ENCODE measurements at regions not wholly inside any gene's neighbourhood (a gene's known extent, or its start where the extent isn't known, plus 50 kb on each side); places are given as distances from the start of the nearest gene placed in this dataset.

DNA sequence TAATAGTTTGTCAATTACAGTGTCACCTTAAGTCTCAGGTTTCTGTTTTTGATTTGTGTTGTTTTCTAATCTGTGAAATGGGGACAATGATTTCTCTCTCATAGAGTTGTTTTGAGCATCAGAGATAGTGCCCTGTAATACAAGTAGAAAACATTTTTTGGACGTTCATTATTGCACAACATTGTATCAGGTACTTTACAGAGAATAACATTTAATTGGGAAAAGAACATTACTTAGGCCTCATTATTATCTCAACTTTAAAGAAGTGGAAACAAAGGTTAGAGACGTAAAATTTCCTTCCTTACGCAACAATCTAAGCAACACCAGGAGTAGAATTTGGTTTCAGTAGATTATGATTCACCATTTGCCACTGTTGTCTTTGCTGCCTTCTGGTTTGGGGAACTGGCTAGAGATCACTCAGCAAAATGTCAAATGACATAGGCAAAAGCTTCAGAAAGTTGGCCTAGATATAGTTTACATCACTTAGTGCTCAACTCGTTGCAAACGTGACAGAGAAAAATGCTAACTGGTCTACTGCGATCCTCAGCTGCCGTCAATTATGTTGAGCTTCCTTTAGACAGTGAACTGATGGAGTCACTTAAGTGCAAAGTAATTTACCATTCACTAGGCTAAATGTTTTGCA lies 1026.8 kb downstream of the CDH11 start:
- no peak overlapping the region for H3K4me3 ChIP-seq (ENCODE audit: low read depth, low read length)
- no peak for DNase-seq (ENCODE audit: low read depth)
- TF ChIP-seq, protein P1, sequence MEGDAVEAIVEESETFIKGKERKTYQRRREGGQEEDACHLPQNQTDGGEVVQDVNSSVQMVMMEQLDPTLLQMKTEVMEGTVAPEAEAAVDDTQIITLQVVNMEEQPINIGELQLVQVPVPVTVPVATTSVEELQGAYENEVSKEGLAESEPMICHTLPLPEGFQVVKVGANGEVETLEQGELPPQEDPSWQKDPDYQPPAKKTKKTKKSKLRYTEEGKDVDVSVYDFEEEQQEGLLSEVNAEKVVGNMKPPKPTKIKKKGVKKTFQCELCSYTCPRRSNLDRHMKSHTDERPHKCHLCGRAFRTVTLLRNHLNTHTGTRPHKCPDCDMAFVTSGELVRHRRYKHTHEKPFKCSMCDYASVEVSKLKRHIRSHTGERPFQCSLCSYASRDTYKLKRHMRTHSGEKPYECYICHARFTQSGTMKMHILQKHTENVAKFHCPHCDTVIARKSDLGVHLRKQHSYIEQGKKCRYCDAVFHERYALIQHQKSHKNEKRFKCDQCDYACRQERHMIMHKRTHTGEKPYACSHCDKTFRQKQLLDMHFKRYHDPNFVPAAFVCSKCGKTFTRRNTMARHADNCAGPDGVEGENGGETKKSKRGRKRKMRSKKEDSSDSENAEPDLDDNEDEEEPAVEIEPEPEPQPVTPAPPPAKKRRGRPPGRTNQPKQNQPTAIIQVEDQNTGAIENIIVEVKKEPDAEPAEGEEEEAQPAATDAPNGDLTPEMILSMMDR (conservative IDR thresholded peaks at IDR 0.05; ENCODE audit: low read depth, low read length): no peak

DNA sequence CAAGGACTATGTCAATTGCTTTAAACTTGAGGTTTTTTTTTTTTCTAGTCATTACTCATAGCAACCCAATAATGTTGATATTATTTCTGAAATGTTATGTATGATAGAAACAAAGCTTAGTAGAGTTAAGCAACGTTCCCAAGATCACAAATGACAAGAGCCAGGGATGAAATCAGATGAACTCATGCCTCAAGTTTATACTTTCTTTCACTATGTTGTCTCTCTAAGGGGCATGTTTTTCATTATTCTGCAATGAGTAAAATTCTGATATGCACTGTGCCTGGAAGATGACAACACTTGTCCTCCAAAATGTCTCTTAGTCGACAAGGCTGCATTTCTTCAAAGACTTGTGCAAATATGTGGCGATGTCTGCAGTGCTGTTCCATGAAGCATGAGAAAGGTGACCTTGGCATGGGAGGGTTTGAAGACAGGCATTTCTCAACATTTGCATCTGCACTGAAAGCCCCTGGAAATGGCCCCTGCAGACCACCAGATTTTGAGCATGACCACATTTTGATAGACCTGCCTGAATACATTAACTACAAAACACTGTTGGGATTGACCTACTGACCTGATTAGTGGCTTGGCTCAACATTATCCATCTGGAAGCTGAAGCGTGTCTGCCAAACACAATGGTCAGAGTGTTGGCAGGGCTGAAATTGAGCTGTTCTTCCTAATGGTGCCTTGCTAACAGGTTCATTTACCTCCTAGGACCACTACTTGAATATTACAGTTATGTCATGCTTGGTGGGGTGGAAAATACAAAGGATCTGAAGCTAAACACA lies 1027.5 kb downstream of the CDH11 start:
- TF ChIP-seq, protein P1 (conservative IDR thresholded peaks at IDR 0.05; ENCODE audit: low read depth, low read length): no peak
- no peak for DNase-seq (ENCODE audit: low read depth)
- no peak overlapping the region for H3K4me3 ChIP-seq (ENCODE audit: low read depth, low read length)

DNA sequence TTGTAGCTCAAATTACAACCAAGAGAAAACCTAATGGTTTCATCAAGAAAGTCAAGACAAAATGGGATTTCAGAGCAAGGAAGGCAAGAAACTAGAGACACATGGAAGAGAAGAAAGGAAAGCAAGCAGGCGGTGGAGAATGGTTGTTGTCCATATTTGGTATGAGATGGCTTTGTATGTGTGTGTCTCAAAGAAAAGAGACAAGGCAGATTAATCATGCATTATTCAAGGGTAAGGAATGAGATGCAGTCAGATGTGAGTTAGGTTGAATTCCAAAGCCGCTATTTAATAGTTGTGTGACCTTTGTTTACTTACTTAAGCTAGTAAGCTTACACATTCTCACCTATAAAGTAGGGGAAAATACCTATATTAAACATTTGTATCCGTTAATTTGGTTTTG lies 1029.6 kb downstream of the CDH11 start:
- no peak overlapping the region for H3K4me3 ChIP-seq (ENCODE audit: low read depth, low read length)
- peak; percentile 59 for DNase-seq (ENCODE audit: low read depth)
- TF ChIP-seq, protein P1 (conservative IDR thresholded peaks at IDR 0.05; ENCODE audit: low read depth, low read length): no peak

DNA sequence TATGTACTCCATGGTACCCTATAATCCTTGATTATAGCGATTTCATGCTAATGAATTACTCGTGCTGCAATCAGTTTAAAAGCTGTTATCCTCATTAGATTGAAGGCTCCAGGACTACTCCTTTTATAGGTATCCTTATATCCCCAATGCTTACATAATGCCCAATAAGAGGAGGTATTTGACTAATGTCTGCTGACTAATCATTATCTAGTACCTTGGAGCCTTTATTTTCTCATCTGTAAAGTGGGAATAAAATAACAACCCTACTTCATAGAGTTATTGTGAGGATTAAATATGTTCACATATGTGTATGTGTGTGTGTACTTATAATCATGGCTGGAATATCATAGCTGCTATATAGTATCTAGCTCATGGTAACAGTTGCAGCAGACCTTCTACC lies 1031.5 kb downstream of the CDH11 start:
- H3K4me3 ChIP-seq (ENCODE audit: low read depth, low read length): no peak overlapping the region
- TF ChIP-seq, protein P1 (conservative IDR thresholded peaks at IDR 0.05; ENCODE audit: low read depth, low read length): no peak
- no peak for DNase-seq (ENCODE audit: low read depth)

DNA sequence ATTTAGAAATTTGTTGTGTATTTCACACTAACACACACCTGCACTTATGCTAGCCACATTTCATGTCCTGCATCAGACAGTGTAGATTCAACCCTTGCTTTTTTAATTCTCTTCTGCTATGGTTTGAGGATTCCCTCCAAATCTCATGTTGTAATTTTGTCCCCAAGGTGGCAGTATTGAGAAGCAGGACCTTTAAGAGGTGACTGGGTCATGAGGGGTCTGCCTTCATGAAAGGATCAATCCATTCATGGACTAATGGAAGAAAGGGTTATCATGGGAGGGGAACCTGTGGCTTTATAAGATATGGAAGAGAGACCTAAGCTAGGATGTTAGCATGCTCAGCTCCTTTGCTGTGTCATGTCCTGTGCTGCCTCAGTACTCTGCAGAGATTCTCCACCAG lies 1032.2 kb downstream of the CDH11 start:
- H3K4me3 ChIP-seq (ENCODE audit: low read depth, low read length): no peak overlapping the region
- no peak for DNase-seq (ENCODE audit: low read depth)
- TF ChIP-seq, protein P1 (conservative IDR thresholded peaks at IDR 0.05; ENCODE audit: low read depth, low read length): peak; percentile 80

DNA sequence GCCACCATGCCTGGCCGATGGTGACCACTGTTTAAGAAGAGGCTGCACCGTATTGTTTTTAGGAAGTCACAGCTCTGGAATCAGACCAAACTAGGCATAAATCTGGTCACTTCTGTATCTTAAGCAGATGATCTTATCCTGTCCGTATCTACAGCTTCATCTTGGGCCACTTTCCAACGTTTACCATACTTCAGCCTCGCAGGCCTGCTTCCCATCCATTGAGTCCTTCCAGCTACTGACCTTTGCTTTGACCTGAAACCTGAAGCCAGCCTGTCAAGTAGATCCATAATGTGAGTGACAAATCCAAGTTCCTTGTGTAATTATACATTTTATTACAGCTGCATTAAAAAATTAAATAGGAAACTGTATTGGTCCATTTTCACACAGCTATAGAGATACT lies 1033.0 kb downstream of the CDH11 start:
- DNase-seq (ENCODE audit: low read depth): no peak
- no peak overlapping the region for H3K4me3 ChIP-seq (ENCODE audit: low read depth, low read length)
- TF ChIP-seq, protein P1 (conservative IDR thresholded peaks at IDR 0.05; ENCODE audit: low read depth, low read length): no peak
